Upper lobe of right lung (tissue), 1 donor: ENCODE measurements at regions not wholly inside any gene's neighbourhood (a gene's known extent, or its start where the extent isn't known, plus 50 kb on each side); places are given as distances from the start of the nearest gene placed in this dataset.
"Not testable (repeated sequence)": the region's sequence is repeated elsewhere in the genome, so short reads cannot be mapped to it uniquely, and the experiment has no call there.

Experiments
- ATAC-seq: fragments of 200-7000 bp; cut with Tn5 transposase; one replicate; pipeline ENCODE4 v1.9.1; 2020; ENCODE audit warnings: mild to moderate bottlenecking, moderate library complexity
- DNase-seq: peaks from one replicate; pipeline ENCODE4 v3.0.0-alpha.2; 2020
- H3K27ac ChIP-seq: fragments of 200-600 bp; one replicate; pipeline ENCODE4 v1.8.0; 2022
- H3K27me3 ChIP-seq: fragments of 200-600 bp; one replicate; pipeline ENCODE4 v1.8.0; 2022; ENCODE audit warnings: mild to moderate bottlenecking
- H3K36me3 ChIP-seq: fragments of 200-600 bp; one replicate; pipeline ENCODE4 v1.8.0; 2022
- H3K4me1 ChIP-seq: fragments of 200-600 bp; one replicate; pipeline ENCODE4 v1.8.0; 2022
- H3K4me3 ChIP-seq: fragments of 200-600 bp; one replicate; pipeline ENCODE4 v1.8.0; 2022; ENCODE audit warnings: mild to moderate bottlenecking
- H3K9me3 ChIP-seq: fragments of 200-600 bp; one replicate; pipeline ENCODE4 v1.8.0; 2022
- intact Hi-C: fragments of 100-400 bp; cut with DNase I; formaldehyde crosslinking; loops from one replicate; pipeline ENCODE4 v1.11.0; 2022
- TF ChIP-seq, protein P1 (sequence below): fragments of 200-600 bp; IDR thresholded peaks from one replicate; pipeline ENCODE4 v1.8.0; 2022; ENCODE audit warnings: antibody characterized with exemption
- donor health status: DM: no; HTN: yes; CAD: no; lungs with severe emphysema.

DNA sequence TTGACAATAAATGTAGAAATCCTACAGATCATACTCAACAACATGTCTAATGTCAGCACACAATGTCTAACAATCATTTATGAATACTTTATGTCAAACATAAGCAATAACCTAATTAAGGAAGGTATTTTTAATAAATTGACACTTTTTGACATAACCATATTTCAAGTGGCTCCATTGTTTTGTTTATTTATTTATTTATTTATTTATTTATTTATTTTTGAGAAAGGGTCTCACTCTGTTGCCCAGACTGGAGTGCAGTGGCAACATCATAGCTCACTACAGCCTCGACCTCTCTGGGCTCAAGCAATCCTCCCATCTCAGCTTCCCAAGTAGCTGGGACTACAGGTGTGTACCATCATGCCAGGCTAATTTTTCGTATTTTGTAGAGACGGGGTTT is 267.6 kb upstream of the BTG1 start:
- Histone ChIP-seq H3K9me3 (no peaks in the 10 kb centered on the region), H3K4me3 (no peak overlapping the region), H3K27ac (no peak overlapping the region), H3K36me3 (no peaks in the 10 kb centered on the region), H3K27me3 (no peaks in the 10 kb centered on the region), H3K4me1 (no peaks in the 10 kb centered on the region)
- TF ChIP-seq, protein P1, sequence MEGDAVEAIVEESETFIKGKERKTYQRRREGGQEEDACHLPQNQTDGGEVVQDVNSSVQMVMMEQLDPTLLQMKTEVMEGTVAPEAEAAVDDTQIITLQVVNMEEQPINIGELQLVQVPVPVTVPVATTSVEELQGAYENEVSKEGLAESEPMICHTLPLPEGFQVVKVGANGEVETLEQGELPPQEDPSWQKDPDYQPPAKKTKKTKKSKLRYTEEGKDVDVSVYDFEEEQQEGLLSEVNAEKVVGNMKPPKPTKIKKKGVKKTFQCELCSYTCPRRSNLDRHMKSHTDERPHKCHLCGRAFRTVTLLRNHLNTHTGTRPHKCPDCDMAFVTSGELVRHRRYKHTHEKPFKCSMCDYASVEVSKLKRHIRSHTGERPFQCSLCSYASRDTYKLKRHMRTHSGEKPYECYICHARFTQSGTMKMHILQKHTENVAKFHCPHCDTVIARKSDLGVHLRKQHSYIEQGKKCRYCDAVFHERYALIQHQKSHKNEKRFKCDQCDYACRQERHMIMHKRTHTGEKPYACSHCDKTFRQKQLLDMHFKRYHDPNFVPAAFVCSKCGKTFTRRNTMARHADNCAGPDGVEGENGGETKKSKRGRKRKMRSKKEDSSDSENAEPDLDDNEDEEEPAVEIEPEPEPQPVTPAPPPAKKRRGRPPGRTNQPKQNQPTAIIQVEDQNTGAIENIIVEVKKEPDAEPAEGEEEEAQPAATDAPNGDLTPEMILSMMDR: no peak
- no peak for ATAC-seq
- intact Hi-C loops: no loop called here
- no peak for DNase-seq

DNA sequence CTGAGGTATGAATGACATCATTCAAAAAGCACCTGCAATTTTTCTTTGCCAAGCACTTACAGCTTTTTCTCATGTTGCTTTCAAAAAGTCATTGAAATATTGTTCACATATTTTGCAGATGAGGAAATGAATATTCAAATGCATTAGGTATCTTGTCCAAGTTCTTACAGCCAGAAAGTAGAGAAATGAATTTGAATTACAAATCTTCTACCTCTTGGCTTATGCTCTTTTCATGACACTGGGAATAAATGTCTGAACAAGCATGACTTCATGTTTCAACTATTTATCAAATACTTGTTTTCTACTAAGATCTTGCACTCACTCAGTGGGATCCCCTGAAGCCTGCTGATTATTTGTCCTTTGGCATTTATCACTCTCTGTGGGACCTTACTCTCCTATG is 267.2 kb upstream of the BTG1 start:
- no peak for DNase-seq
- TF ChIP-seq, protein P1: no peak
- H3K36me3 ChIP-seq: no peaks in the 10 kb centered on the region
- H3K9me3 ChIP-seq: no peaks in the 10 kb centered on the region
- no peak for ATAC-seq
- H3K27me3 ChIP-seq: no peaks in the 10 kb centered on the region
- no peaks in the 10 kb centered on the region for H3K4me1 ChIP-seq
- intact Hi-C loops: no loop called here
- H3K27ac ChIP-seq: no peak overlapping the region
- no peak overlapping the region for H3K4me3 ChIP-seq

DNA sequence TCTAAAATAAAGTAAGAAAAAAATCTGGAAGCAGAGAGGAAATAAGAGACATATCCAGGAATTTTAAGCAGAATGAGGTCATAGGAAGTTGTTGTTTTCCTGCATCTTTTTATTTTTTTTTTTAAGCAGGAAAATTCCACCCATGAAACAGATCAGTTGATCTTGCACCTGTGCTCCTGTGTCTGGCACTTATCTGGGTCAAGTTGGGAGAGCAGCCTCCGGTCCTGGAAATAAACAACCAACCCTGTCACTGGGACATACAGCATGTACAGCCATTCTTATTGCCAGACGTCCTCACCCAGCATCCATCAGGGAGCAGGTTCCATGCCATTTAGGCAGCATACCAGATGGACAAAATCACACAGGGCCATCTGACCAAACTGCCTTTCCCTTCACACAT is 266.0 kb upstream of the BTG1 start:
- Histone ChIP-seq H3K4me3 (no peak overlapping the region), H3K27me3 (no peaks in the 10 kb centered on the region), H3K36me3 (no peaks in the 10 kb centered on the region), H3K9me3 (no peaks in the 10 kb centered on the region), H3K4me1 (no peaks in the 10 kb centered on the region), H3K27ac (no peak overlapping the region)
- DNase-seq: no peak
- no peak for ATAC-seq
- TF ChIP-seq, protein P1: no peak
- intact Hi-C loops: no loop called here

DNA sequence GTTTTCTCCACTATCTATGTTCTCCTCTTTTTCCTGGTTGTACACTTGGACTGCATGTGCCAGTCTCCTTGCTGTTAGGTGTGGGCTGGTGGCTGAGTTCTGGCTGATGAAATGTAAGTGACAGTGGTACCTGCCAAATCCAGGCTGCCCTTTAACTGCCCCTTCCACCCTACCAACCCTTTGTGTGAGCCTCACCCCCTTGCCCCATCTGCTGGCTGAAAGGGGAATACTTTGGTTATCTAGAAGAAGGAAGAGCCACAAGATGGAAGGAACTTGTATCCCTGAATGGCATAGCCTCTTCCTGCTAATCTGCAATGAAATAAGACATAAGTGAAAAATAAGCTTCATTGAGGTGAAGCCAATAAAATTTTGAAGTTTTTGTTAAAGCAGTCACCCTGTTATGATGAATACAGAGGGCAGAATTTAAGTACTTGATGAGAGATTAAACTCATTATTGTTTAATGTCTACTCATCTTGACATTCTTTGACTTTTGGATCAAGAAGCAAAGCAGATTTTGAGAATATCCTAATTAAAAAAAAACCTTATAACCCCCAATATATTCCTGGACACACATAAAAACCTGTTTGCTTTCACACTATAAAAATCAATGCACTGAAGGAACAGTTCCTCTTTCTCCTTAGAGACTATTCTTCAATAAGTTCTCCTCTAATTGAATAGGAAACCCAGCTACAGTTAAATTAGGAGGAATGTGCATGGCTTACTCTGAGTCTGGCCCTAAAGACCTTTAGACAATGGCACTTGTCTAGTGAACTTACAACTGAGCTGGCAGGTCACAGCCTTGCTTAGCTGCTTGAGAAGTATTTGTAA is 262.6 kb upstream of the BTG1 start:
- no peak overlapping the region for H3K4me3 ChIP-seq
- DNase-seq: no peak
- intact Hi-C loops: no loop called here
- H3K36me3 ChIP-seq: no peaks in the 10 kb centered on the region
- peak; percentile 89 for ATAC-seq
- peaks cover 2% of the 10 kb centered on the region for H3K4me1 ChIP-seq
- H3K27me3 ChIP-seq: no peaks in the 10 kb centered on the region
- no peaks in the 10 kb centered on the region for H3K9me3 ChIP-seq
- H3K27ac ChIP-seq: no peak overlapping the region
- TF ChIP-seq, protein P1: peak; percentile 49

DNA sequence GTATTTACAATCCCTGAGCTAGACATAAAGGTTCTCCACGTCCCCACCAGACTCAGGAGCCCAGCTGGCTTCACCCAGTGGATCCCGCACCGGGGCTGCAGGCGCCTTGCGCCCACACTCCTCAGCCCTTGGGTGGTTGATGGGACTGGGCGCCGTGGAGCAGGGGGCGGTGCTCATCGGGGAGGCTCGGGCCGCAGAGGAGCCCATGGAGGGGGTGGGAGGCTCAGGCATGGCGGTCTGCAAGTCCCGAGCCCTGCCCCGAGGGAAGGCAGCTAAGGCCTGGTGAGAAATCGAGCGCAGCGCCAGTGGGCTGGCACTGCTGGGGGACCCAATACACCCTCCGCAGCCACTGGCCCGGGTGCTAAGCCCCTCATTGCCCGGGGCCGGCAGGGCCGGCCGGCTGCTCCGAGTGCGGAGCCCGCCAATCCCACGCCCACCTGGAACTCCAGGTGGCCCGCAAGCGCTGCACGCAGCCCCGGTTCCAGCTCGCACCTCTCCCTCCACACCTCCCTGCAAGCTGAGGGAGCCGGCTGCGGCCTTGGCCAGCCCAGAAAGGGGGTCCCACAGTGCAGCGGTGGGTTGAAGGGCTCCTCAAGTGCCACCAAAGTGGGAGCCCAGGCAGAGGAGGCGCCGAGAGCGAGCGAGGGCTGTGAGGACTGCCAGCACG is 260.9 kb upstream of the BTG1 start:
- H3K4me1 ChIP-seq, intact Hi-C loops, H3K9me3 ChIP-seq, ATAC-seq, H3K27me3 ChIP-seq, DNase-seq, H3K36me3 ChIP-seq, H3K4me3 ChIP-seq, H3K27ac ChIP-seq: not testable (repeated sequence)

DNA sequence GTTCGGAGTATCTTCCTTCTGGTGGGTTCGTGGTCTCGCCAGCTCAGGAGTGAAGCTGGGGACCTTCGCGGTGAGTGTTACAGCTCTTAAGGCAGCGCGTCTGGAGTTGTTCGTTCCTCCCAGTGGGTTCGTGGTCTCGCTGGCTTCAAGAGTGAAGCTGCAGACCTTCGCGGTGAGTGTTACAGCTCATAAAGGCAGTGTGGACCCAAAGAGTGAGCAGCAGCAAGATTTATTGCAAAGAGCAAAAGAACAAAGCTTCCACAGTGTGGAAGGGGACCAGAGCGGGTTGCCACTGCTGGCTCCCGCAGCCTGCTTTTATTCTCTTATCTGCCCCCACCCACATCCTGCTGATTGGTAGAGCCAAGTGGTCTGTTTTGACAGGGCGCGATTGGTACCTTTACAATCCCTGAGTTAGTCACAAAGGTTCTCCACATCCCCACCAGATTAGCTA is 260.2 kb upstream of the BTG1 start:
- intact Hi-C loops, H3K36me3 ChIP-seq, H3K9me3 ChIP-seq, DNase-seq, H3K27me3 ChIP-seq, H3K27ac ChIP-seq, H3K4me3 ChIP-seq, ATAC-seq, H3K4me1 ChIP-seq: not testable (repeated sequence)
